ENCODE measurements at regions not wholly inside any gene's neighbourhood (a gene's known extent, or its start where the extent isn't known, plus 50 kb on each side); places are given as distances from the start of the nearest gene placed in this dataset.

GRCh38 chr7:46191296-46191695, 270.2 kb upstream of the IGFBP3 start:
- Histone ChIP-seq H3K4me2 (no peak overlapping the region), H2AFZ (ENCODE audit: low read depth) (no peak overlapping the region), H3K27ac (no peak overlapping the region), H3K4me3 (IDR thresholded peaks at IDR 0.05; ENCODE audit: insufficient read depth, low read depth, low read length) (no peak overlapping the region), H3K4me1 (ENCODE audit: low read depth, poor library complexity, severe bottlenecking) (peaks cover 4% of the 10 kb centered on the region), H3K9ac (no peak overlapping the region), H3K36me3 (ENCODE audit: insufficient read depth) (no peaks in the 10 kb centered on the region), H3K27me3 (ENCODE audit: insufficient read depth, low read depth) (no peaks in the 10 kb centered on the region), H4K20me1 (ENCODE audit: insufficient read depth) (no peaks in the 10 kb centered on the region), H3K79me2 (ENCODE audit: insufficient read depth, low read depth) (no peaks in the 10 kb centered on the region)
- no peak for TF ChIP-seq CTCF (conservative IDR thresholded peaks at IDR 0.05; ENCODE audit: low read depth, low read length)

GRCh38 chr7:46189255-46189790, 268.3 kb upstream of the IGFBP3 start:
- no peaks in the 10 kb centered on the region for H3K27me3 ChIP-seq (ENCODE audit: insufficient read depth, low read depth)
- H3K4me1 ChIP-seq (ENCODE audit: low read depth, poor library complexity, severe bottlenecking), result peaks cover 12% of the 10 kb centered on the region
- H3K4me2 ChIP-seq, result no peak overlapping the region
- no peaks in the 10 kb centered on the region for H3K36me3 ChIP-seq (ENCODE audit: insufficient read depth)
- H3K4me3 ChIP-seq (IDR thresholded peaks at IDR 0.05; ENCODE audit: insufficient read depth, low read depth, low read length), result no peak overlapping the region
- H3K79me2 ChIP-seq (ENCODE audit: insufficient read depth, low read depth), result no peaks in the 10 kb centered on the region
- H2AFZ ChIP-seq (ENCODE audit: low read depth), result no peak overlapping the region
- H4K20me1 ChIP-seq (ENCODE audit: insufficient read depth), result no peaks in the 10 kb centered on the region
- H3K9ac ChIP-seq, result no peak overlapping the region
- no peak overlapping the region for H3K27ac ChIP-seq
- no peak for TF ChIP-seq CTCF (conservative IDR thresholded peaks at IDR 0.05; ENCODE audit: low read depth, low read length)

- Histone ChIP-seq H3K27me3 (ENCODE audit: insufficient read depth, low read depth) (no peaks in the 10 kb centered on the region), H3K4me3 (IDR thresholded peaks at IDR 0.05; ENCODE audit: insufficient read depth, low read depth, low read length) (no peak overlapping the region), H3K36me3 (ENCODE audit: insufficient read depth) (no peaks in the 10 kb centered on the region), H3K27ac (no peak overlapping the region), H3K9ac (no peak overlapping the region), H3K4me1 (ENCODE audit: low read depth, poor library complexity, severe bottlenecking) (peaks cover 12% of the 10 kb centered on the region), H3K4me2 (no peak overlapping the region), H4K20me1 (ENCODE audit: insufficient read depth) (no peaks in the 10 kb centered on the region), H2AFZ (ENCODE audit: low read depth) (0 out of 2 replicates have a peak overlapping the region, but pooled peaks have one; percentile 1), H3K79me2 (ENCODE audit: insufficient read depth, low read depth) (no peaks in the 10 kb centered on the region)
- TF ChIP-seq CTCF (conservative IDR thresholded peaks at IDR 0.05; ENCODE audit: low read depth, low read length), result no peak
Measured at GRCh38 chr7:46186131-46186530, 265.1 kb upstream of the IGFBP3 start.

DNA sequence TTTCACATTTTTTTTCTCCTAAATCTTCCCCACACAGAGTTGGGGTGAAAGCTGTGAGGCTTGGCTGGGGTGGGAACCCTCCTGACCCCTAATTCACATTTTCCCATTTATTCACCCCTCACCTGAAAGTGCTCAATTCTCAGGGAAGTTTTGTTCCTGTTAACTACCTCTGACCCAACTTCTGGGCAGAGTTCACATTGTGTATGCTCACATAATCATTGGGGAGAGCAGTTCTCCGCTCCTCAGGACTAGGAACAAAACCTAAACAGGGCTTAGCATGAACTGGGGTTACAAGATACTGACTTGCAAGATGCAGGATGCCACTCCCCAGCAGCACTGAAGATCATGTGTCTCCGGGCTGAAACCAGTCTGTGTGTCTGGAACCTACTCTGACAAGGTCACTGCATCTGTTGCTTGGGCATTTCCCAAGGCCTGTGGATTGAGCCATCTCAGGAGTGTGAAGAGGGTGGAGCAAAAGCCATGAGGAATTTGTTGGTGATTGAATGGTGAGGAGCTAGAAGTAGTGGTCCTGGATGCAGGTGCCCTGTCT, 258.1 kb upstream of the IGFBP3 start:
- H3K27me3 ChIP-seq (ENCODE audit: insufficient read depth, low read depth), result no peaks in the 10 kb centered on the region
- H3K79me2 ChIP-seq (ENCODE audit: insufficient read depth, low read depth), result no peaks in the 10 kb centered on the region
- H3K9ac ChIP-seq, result no peak overlapping the region
- H2AFZ ChIP-seq (ENCODE audit: low read depth), result no peak overlapping the region
- H3K4me3 ChIP-seq (IDR thresholded peaks at IDR 0.05; ENCODE audit: insufficient read depth, low read depth, low read length), result no peak overlapping the region
- H4K20me1 ChIP-seq (ENCODE audit: insufficient read depth), result no peaks in the 10 kb centered on the region
- no peak overlapping the region for H3K27ac ChIP-seq
- no peak for TF ChIP-seq CTCF (conservative IDR thresholded peaks at IDR 0.05; ENCODE audit: low read depth, low read length)
- H3K4me2 ChIP-seq, result no peak overlapping the region
- no peaks in the 10 kb centered on the region for H3K4me1 ChIP-seq (ENCODE audit: low read depth, poor library complexity, severe bottlenecking)
- H3K36me3 ChIP-seq (ENCODE audit: insufficient read depth), result no peaks in the 10 kb centered on the region
